HEK293 (cell line): ENCODE measurements at regions not wholly inside any gene's neighbourhood (a gene's known extent, or its start where the extent isn't known, plus 50 kb on each side); places are given as distances from the start of the nearest gene placed in this dataset.
"Not testable (repeated sequence)": the region's sequence is repeated elsewhere in the genome, so short reads cannot be mapped to it uniquely, and the experiment has no call there.

Source experiments
- ATF2 ChIP-seq: fragments of 450-650 bp; formaldehyde crosslinking; IDR thresholded peaks from 2 replicates; pipeline ENCODE4 v1.5.1; 2016; ENCODE audit warnings: missing biosample characterization, missing genetic modification characterization, low read depth
- BCL11A ChIP-seq: fragments of 450-650 bp; formaldehyde crosslinking; IDR thresholded peaks from 2 replicates; pipeline ENCODE4 v1.5.1; 2016; ENCODE audit warnings: low read depth, missing biosample characterization, missing genetic modification characterization
- CTCF ChIP-seq: fragments of 450-650 bp; formaldehyde crosslinking; IDR thresholded peaks from 2 replicates; pipeline ENCODE4 v1.5.1; 2016; ENCODE audit warnings: missing biosample characterization, missing genetic modification characterization
- SCRT2 ChIP-seq: fragments of 450-650 bp; formaldehyde crosslinking; IDR thresholded peaks from 2 replicates; pipeline ENCODE4 v1.5.1; 2016; ENCODE audit warnings: missing biosample characterization, missing genetic modification characterization
- YY2 ChIP-seq: fragments of 450-650 bp; formaldehyde crosslinking; IDR thresholded peaks from 2 replicates; pipeline ENCODE4 v1.5.1; 2016; ENCODE audit warnings: missing biosample characterization, missing genetic modification characterization
- ZBTB26 ChIP-seq: fragments of 450-650 bp; formaldehyde crosslinking; optimal IDR thresholded peaks from 2 replicates; pipeline ENCODE3; 2016; ENCODE audit warnings: missing biosample characterization, mild to moderate bottlenecking, missing genetic modification characterization
- ZNF449 ChIP-seq: fragments of 450-650 bp; formaldehyde crosslinking; IDR thresholded peaks from 2 replicates; pipeline ENCODE4 v1.5.1; 2017; ENCODE audit warnings: missing biosample characterization, mild to moderate bottlenecking, missing genetic modification characterization, moderate library complexity
- ZNF530 ChIP-seq: fragments of 450-650 bp; formaldehyde crosslinking; IDR thresholded peaks from 2 replicates; pipeline ENCODE4 v1.5.1; 2016; ENCODE audit warnings: low read depth, missing biosample characterization, missing genetic modification characterization

GRCh38 chr6:115834542-115834941 lies 226.1 kb downstream of the FRK start:
- not testable (repeated sequence) for TF ChIP-seq ATF2 (tag by site-specific recombination); ZNF530 (tag by site-specific recombination); CTCF (tag by site-specific recombination); ZBTB26 (tag by site-specific recombination); ZNF449 (tag by site-specific recombination); YY2 (tag by site-specific recombination); BCL11A (tag by site-specific recombination); SCRT2
